Ishikawa (cell line): ENCODE measurements at regions not wholly inside any gene's neighbourhood (a gene's known extent, or its start where the extent isn't known, plus 50 kb on each side); places are given as distances from the start of the nearest gene placed in this dataset.
A peak's percentile ranks its signal among the peaks of the same experiment; 100 is the strongest.

Experiments used
- CEBPB ChIP-seq: IDR thresholded peaks from 2 replicates; pipeline ENCODE4 v1.6.1; 2012
- CREB1 ChIP-seq: IDR thresholded peaks from 2 replicates; pipeline ENCODE4 v1.6.1; 2012; ENCODE audit warnings: low read depth
- EGR1 ChIP-seq: IDR thresholded peaks from 2 replicates; pipeline ENCODE4 v1.6.1; 2012
- EP300 ChIP-seq: IDR thresholded peaks from 2 replicates; pipeline ENCODE4 v1.6.1; 2012; ENCODE audit warnings: borderline replicate concordance
- FOXM1 ChIP-seq: IDR thresholded peaks from 2 replicates; pipeline ENCODE4 v1.6.1; 2012; ENCODE audit warnings: low read depth, borderline replicate concordance
- NFIC ChIP-seq: IDR thresholded peaks from 2 replicates; pipeline ENCODE4 v1.6.1; 2012
- RAD21 ChIP-seq: IDR thresholded peaks from 2 replicates; pipeline ENCODE4 v1.6.1; 2012; ENCODE audit warnings: low read depth
- TAF1 ChIP-seq: IDR thresholded peaks from 2 replicates; pipeline ENCODE4 v1.6.1; 2012; ENCODE audit warnings: low read depth, mild to moderate bottlenecking
- TCF12 ChIP-seq: IDR thresholded peaks from 2 replicates; pipeline ENCODE4 v1.6.1; 2012; ENCODE audit warnings: low read depth
- TEAD4 ChIP-seq: IDR thresholded peaks from 2 replicates; pipeline ENCODE4 v1.6.1; 2012
- YY1 ChIP-seq: IDR thresholded peaks from 2 replicates; pipeline ENCODE4 v1.6.1; 2012; ENCODE audit warnings: low read depth
- ZBTB7A ChIP-seq: IDR thresholded peaks from 2 replicates; pipeline ENCODE4 v1.6.1; 2012; ENCODE audit warnings: low read depth
- TF ChIP-seq, protein P1 (sequence below): IDR thresholded peaks from 2 replicates; pipeline ENCODE4 v1.6.1; 2012; ENCODE audit warnings: low read depth, mild to moderate bottlenecking
- TF ChIP-seq, protein P2 (sequence below): IDR thresholded peaks from 2 replicates; pipeline ENCODE4 v1.6.1; 2012
- TF ChIP-seq, protein P3 (sequence below): IDR thresholded peaks from 2 replicates; pipeline ENCODE4 v1.6.1; 2012

DNA sequence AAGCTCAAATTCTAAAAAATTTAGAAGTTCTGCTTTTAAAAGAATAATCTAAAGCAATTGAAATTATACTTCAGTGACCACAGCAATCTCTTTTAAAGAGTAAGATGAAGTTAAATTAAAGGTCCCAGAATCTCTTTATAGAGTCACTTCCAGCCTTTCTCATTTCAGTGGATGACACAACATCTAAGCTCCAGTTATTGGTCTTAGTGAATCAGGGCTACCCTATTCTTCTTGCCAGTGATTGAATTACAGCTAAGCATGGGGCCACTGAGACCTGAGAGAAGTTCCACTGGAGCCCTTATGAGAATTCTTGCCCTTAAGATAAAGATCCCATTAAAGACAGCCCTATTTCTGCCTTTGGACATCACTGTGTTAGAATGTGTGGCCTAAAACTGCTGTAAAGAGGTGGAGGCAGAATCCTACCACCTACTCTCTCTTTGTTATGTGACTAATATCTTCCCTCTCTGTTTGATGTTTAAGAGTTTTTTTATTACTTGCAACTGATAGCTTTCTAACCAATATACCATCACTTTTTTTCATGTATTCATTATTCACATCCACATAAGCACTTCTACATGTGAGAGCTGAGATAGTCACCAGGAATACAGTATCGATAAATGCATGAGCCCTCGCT lies 128.6 kb downstream of the UNC5CL start:
- TF ChIP-seq NFIC, result no peak
- TF ChIP-seq EP300, result no peak
- TF ChIP-seq, protein P1, sequence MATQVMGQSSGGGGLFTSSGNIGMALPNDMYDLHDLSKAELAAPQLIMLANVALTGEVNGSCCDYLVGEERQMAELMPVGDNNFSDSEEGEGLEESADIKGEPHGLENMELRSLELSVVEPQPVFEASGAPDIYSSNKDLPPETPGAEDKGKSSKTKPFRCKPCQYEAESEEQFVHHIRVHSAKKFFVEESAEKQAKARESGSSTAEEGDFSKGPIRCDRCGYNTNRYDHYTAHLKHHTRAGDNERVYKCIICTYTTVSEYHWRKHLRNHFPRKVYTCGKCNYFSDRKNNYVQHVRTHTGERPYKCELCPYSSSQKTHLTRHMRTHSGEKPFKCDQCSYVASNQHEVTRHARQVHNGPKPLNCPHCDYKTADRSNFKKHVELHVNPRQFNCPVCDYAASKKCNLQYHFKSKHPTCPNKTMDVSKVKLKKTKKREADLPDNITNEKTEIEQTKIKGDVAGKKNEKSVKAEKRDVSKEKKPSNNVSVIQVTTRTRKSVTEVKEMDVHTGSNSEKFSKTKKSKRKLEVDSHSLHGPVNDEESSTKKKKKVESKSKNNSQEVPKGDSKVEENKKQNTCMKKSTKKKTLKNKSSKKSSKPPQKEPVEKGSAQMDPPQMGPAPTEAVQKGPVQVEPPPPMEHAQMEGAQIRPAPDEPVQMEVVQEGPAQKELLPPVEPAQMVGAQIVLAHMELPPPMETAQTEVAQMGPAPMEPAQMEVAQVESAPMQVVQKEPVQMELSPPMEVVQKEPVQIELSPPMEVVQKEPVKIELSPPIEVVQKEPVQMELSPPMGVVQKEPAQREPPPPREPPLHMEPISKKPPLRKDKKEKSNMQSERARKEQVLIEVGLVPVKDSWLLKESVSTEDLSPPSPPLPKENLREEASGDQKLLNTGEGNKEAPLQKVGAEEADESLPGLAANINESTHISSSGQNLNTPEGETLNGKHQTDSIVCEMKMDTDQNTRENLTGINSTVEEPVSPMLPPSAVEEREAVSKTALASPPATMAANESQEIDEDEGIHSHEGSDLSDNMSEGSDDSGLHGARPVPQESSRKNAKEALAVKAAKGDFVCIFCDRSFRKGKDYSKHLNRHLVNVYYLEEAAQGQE, result no peak
- TF ChIP-seq, protein P2, sequence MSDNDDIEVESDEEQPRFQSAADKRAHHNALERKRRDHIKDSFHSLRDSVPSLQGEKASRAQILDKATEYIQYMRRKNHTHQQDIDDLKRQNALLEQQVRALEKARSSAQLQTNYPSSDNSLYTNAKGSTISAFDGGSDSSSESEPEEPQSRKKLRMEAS, result no peak
- TF ChIP-seq, protein P3, sequence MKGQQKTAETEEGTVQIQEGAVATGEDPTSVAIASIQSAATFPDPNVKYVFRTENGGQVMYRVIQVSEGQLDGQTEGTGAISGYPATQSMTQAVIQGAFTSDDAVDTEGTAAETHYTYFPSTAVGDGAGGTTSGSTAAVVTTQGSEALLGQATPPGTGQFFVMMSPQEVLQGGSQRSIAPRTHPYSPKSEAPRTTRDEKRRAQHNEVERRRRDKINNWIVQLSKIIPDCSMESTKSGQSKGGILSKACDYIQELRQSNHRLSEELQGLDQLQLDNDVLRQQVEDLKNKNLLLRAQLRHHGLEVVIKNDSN, result no peak
- TF ChIP-seq YY1, result no peak
- TF ChIP-seq RAD21, result no peak
- TF ChIP-seq TEAD4, result no peak
- no peak for TF ChIP-seq TAF1

DNA sequence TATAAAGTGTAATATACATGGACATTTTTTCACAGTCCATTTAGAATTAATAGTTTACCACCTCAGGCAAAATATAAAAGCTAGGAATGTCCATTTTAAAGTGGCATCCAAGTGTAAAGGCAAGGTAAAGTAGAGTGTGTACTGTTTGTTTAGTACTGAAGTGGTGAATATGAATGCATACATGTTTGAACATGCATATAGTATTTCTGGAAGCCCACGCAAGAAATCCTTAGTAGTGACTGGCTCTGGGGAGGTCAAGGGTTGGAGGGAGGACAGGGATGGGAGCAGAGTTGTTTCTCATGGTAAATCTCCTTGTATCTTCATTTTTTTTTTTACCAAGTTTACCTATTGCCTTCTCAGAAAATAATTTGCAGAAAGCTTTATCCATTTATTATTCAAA lies 129.2 kb downstream of the UNC5CL start:
- no peak for TF ChIP-seq TAF1
- no peak for TF ChIP-seq CREB1
- no peak for TF ChIP-seq EGR1
- TF ChIP-seq EP300, result no peak
- TF ChIP-seq TCF12, result no peak
- TF ChIP-seq, protein P3, result no peak
- no peak for TF ChIP-seq NFIC
- TF ChIP-seq ZBTB7A, result no peak
- no peak for TF ChIP-seq RAD21
- no peak for TF ChIP-seq FOXM1
- TF ChIP-seq, protein P1, result no peak

DNA sequence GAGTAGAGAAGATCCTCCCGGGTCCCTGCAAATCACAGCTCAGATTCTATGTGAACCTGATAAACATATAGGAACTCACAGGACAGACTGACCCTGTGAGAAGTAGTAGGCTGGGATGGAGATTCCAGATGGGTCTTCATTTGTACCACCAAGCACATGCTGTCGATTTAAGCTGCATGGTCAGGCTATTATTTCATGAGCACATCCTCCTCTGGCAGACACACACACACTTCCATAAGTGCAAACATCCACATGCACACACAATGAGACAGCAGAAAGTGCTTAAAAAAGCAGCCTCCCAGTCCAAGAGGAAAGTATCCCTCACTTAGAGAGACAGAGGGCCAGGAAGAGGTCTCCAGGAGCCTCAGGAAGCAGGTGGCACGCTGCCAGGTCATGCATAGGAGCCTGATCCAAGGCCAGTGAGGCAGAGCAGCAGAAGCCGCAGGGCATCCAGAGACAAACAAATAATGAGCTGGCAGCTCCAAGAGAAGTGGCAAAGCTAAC lies 131.8 kb downstream of the UNC5CL start:
- TF ChIP-seq ZBTB7A (no peak), RAD21 (no peak), NFIC (peak; percentile 85), TAF1 (no peak), FOXM1 (no peak), CEBPB (no peak), CREB1 (no peak), TCF12 (peak; percentile 47), EGR1 (no peak), TEAD4 (peak; percentile 36; the same call in 1 of the 2 replicates), YY1 (no peak), EP300 (peak; percentile 62; the same call in 1 of the 2 replicates)
- TF ChIP-seq, protein P1, result no peak
- TF ChIP-seq, protein P3, result no peak
- TF ChIP-seq, protein P2, result no peak

DNA sequence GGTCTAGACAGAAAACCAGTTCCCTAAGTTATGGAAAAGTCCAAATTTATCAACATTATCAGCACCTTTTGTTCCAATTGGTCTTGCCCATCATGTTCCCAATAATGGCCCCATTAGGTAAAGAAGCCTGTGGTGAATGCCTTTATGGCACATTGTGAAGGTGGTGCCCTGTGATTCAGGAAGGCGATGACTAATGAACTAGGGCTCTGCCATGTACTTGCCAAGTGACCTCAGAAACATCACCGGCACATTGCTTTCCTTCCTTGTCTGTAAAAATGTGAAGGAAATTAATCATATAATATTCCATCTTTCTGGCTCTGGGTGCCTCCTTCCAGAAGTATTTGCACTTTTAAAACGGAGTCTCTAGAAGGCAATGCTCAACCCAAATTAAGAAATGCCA lies 132.3 kb downstream of the UNC5CL start:
- TF ChIP-seq FOXM1 (no peak), NFIC (peak; percentile 65; the same call in 1 of the 2 replicates), CEBPB (no peak), RAD21 (no peak), EGR1 (no peak), TEAD4 (no peak), ZBTB7A (no peak), YY1 (no peak), TAF1 (no peak), EP300 (no peak; the same call in 1 of the 2 replicates), TCF12 (peak; percentile 49), CREB1 (no peak)
- TF ChIP-seq, protein P1, result no peak
- TF ChIP-seq, protein P3, result no peak
- TF ChIP-seq, protein P2, result no peak
